Limb (tissue), 2 donors: ENCODE measurements at regions not wholly inside any gene's neighbourhood (a gene's known extent, or its start where the extent isn't known, plus 50 kb on each side); places are given as distances from the start of the nearest gene placed in this dataset.
"Not testable (repeated sequence)": the region's sequence is repeated elsewhere in the genome, so short reads cannot be mapped to it uniquely, and the experiment has no call there.

Experiments used
- DNase-seq, 2 donors: peaks; one replicate each; pipeline ENCODE4 v3.0.0-alpha.2; 2016; ENCODE audit errors: extremely low spot score in 2 of 2

GRCh38 chr6:10134185-10134584, 280.7 kb downstream of the TFAP2A start:
- DNase-seq, result not testable (repeated sequence)

- DNase-seq, result no peak
These were observed 286.2 kb downstream of the TFAP2A start for GRCh38 chr6:10128721-10129120.

- DNase-seq, result no peak
These were observed 292.7 kb downstream of the TFAP2A start for GRCh38 chr6:10122164-10122563.

- peak in 1 of 2 donors; percentile 33 for DNase-seq
These were observed 301.9 kb downstream of the TFAP2A start for GRCh38 chr6:10112871-10113549.

GRCh38 chr6:10111975-10112374, 302.9 kb downstream of the TFAP2A start:
- no peak for DNase-seq

GRCh38 chr6:10101551-10102252, 313.2 kb downstream of the TFAP2A start:
- DNase-seq, result no peak

GRCh38 chr6:10099529-10100140, 315.2 kb downstream of the TFAP2A start:
- peak in 1 of 2 donors; percentile 26 for DNase-seq

- DNase-seq, result peak in 1 of 2 donors; percentile 48
These were observed 315.9 kb downstream of the TFAP2A start for GRCh38 chr6:10098756-10099528.

- no peak for DNase-seq
These were observed 321.6 kb downstream of the TFAP2A start for GRCh38 chr6:10093282-10093681.

GRCh38 chr6:10084111-10084986, 330.5 kb downstream of the TFAP2A start:
- no peak for DNase-seq

- DNase-seq, result no peak
These were observed 332.5 kb downstream of the TFAP2A start for GRCh38 chr6:10082385-10082784.

GRCh38 chr6:10081957-10082356, 332.9 kb downstream of the TFAP2A start:
- DNase-seq, result no peak

GRCh38 chr6:10081075-10081474, 333.8 kb downstream of the TFAP2A start:
- DNase-seq, result no peak

GRCh38 chr6:10080561-10080960, 334.3 kb downstream of the TFAP2A start:
- DNase-seq, result no peak

GRCh38 chr6:10078581-10078980, 336.3 kb downstream of the TFAP2A start:
- DNase-seq, result no peak

- not testable (repeated sequence) for DNase-seq
These were observed 340.1 kb downstream of the TFAP2A start for GRCh38 chr6:10074726-10075125.

GRCh38 chr6:10073341-10073740, 341.5 kb downstream of the TFAP2A start:
- peak; percentile 18 to 25 for DNase-seq

- no peak for DNase-seq
These were observed 343.1 kb downstream of the TFAP2A start for GRCh38 chr6:10071631-10072220.

GRCh38 chr6:10060004-10060403, 354.9 kb downstream of the TFAP2A start:
- DNase-seq, result no peak

- no peak for DNase-seq
These were observed 360.2 kb downstream of the TFAP2A start for GRCh38 chr6:10054672-10055071.
